ENCODE measurements at regions not wholly inside any gene's neighbourhood (a gene's known extent, or its start where the extent isn't known, plus 50 kb on each side); places are given as distances from the start of the nearest gene placed in this dataset.

DNA sequence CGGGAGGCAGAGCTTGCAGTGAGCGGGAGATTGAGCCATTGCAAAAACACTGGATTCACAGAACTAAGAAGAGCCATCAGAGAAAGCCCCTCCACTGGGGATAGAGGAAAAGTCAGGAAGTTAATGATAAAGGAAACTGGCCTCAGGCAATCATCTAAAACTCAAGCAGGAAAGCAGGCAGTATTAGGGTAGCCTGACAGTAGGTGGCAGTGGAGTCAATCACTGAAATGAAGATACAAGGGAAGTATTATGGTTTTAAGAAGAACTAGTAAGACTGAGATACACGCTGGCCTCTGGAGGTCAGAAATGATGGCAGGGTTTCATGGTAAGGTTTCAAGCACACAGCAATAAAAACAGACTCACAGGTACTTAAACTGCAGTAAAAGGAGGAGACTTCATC is 578.3 kb downstream of the HACE1 start:
- TF ChIP-seq YY1 (IDR thresholded peaks at IDR 0.05; ENCODE audit: insufficient read depth, insufficient read length) (no peak), ZNF274 (IDR thresholded peaks at IDR 0.05; ENCODE audit: low read depth, low read length) (no peak)
